Neural crest cell (in vitro differentiated cells): ENCODE measurements at regions not wholly inside any gene's neighbourhood (a gene's known extent, or its start where the extent isn't known, plus 50 kb on each side); places are given as distances from the start of the nearest gene placed in this dataset.

Source experiments
- DNase-seq: peaks from one replicate; pipeline ENCODE4 v3.0.0; 2021; ENCODE audit warnings: low read depth, mixed read lengths, low spot score
- H3K27ac Mint-ChIP-seq: one replicate; pipeline ENCODE4 v1.8.0; 2021; ENCODE audit warnings: mild to moderate bottlenecking, mixed read lengths; ENCODE audit not compliant: unreplicated experiment
- H3K27me3 Mint-ChIP-seq: 2 replicates; pipeline ENCODE4 v1.8.0; 2021; ENCODE audit warnings: low read depth, mild to moderate bottlenecking, mixed read lengths
- H3K36me3 Mint-ChIP-seq: 2 replicates; pipeline ENCODE4 v1.8.0; 2021; ENCODE audit warnings: low read depth, mild to moderate bottlenecking, mixed read lengths
- H3K4me1 Mint-ChIP-seq: 2 replicates; pipeline ENCODE4 v1.8.0; 2021; ENCODE audit warnings: mixed read lengths
- H3K4me3 Mint-ChIP-seq: one replicate; pipeline ENCODE4 v1.8.0; 2021; ENCODE audit warnings: mild to moderate bottlenecking, mixed read lengths
- H3K9me3 Mint-ChIP-seq: 2 replicates; pipeline ENCODE4 v1.8.0; 2021; ENCODE audit warnings: mixed read lengths
- TF ChIP-seq, protein P1 (sequence below): fragments of 200-600 bp; sonication (generic); conservative IDR thresholded peaks from 2 replicates; pipeline ENCODE4 v1.5.0; 2021; ENCODE audit warnings: antibody characterized with exemption, mild to moderate bottlenecking

DNA sequence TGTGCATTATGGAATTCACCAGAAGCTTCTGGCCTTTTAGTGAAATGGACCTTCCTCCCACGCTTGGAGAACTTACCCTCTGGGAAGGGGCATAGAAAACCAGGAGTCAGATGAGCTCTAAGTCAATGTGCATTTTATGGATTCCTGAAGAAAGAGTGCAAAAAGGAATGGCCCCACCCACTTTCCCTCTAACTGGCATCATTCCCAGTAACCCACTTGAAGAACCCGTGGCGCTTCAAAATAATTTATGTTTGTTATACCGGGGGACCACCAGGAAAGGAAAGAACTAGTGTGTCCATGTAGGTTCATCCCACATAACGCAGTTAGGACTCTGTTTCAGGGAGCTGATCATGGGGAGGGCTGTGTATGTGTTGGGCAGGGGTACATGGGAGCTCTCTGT lies 1153.4 kb downstream of the TMEM121 start:
- Mint-ChIP-seq H3K36me3 (peaks cover 2% of the 10 kb centered on the region), H3K4me3 (no peak overlapping the region), H3K27ac (no peak overlapping the region), H3K9me3 (peaks cover 27% of the 10 kb centered on the region), H3K27me3 (no peaks in the 10 kb centered on the region), H3K4me1 (no peaks in the 10 kb centered on the region)
- DNase-seq, result no peak
- TF ChIP-seq, protein P1, sequence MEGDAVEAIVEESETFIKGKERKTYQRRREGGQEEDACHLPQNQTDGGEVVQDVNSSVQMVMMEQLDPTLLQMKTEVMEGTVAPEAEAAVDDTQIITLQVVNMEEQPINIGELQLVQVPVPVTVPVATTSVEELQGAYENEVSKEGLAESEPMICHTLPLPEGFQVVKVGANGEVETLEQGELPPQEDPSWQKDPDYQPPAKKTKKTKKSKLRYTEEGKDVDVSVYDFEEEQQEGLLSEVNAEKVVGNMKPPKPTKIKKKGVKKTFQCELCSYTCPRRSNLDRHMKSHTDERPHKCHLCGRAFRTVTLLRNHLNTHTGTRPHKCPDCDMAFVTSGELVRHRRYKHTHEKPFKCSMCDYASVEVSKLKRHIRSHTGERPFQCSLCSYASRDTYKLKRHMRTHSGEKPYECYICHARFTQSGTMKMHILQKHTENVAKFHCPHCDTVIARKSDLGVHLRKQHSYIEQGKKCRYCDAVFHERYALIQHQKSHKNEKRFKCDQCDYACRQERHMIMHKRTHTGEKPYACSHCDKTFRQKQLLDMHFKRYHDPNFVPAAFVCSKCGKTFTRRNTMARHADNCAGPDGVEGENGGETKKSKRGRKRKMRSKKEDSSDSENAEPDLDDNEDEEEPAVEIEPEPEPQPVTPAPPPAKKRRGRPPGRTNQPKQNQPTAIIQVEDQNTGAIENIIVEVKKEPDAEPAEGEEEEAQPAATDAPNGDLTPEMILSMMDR, result no peak

- Mint-ChIP-seq H3K4me3 (no peak overlapping the region), H3K9me3 (peaks cover 34% of the 10 kb centered on the region), H3K4me1 (no peaks in the 10 kb centered on the region), H3K27me3 (no peaks in the 10 kb centered on the region), H3K27ac (no peak overlapping the region), H3K36me3 (peaks cover 2% of the 10 kb centered on the region)
- no peak for DNase-seq
- TF ChIP-seq, protein P1, result no peak
Observed at GRCh38 chr14:106681161-106681560, 1154.8 kb downstream of the TMEM121 start.

DNA sequence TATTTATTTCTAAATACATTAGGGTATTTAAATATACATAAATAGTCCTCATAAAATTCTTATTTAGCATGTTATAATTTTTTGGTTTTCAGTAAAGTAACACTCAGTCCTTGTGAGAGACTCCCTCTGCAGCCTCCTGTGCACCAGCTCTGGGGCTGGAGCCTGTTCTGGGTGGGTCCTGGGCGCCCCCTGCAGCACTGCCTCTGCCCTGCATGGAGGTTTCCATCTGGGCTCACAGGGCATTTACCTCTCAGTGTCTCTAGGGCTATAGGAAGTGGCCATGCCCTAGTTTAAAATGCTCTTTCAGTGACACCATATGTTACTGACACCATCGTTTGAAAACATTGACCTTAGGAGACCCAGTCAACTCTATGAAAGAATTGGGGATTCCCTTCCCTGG lies 1155.2 kb downstream of the TMEM121 start:
- Mint-ChIP-seq H3K27ac (no peak overlapping the region), H3K36me3 (peaks cover 2% of the 10 kb centered on the region), H3K4me1 (no peaks in the 10 kb centered on the region), H3K9me3 (peaks cover 32% of the 10 kb centered on the region), H3K4me3 (no peak overlapping the region), H3K27me3 (no peaks in the 10 kb centered on the region)
- DNase-seq, result no peak
- TF ChIP-seq, protein P1, result no peak

DNA sequence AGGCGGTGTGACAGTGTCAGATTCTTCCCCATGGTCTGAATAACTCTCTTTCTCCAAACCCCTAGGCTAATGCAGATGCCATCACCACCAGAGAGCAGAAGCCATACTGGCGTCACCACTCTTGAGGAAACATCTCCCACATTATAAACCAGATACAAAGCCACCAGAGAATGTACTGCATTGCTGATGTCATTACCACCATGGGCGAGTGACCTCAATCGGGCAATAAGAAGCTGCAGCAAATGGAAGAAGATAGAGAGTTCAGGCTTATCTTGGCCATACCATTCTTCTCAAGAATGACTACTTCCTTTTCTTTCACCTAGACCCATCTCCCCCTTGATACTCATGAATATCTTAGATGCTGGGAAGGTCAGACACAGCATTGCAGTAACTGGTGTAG lies 1157.2 kb downstream of the TMEM121 start:
- Mint-ChIP-seq H3K27ac (no peak overlapping the region), H3K4me1 (no peaks in the 10 kb centered on the region), H3K36me3 (peaks cover 2% of the 10 kb centered on the region), H3K27me3 (no peaks in the 10 kb centered on the region), H3K9me3 (peaks cover 31% of the 10 kb centered on the region), H3K4me3 (no peak overlapping the region)
- no peak for DNase-seq
- TF ChIP-seq, protein P1, result no peak

- no peak for DNase-seq
- Mint-ChIP-seq H3K4me3 (no peak overlapping the region), H3K36me3 (peaks cover 6% of the 10 kb centered on the region), H3K9me3 (peaks cover 26% of the 10 kb centered on the region), H3K27ac (no peak overlapping the region), H3K27me3 (no peaks in the 10 kb centered on the region), H3K4me1 (no peaks in the 10 kb centered on the region)
- TF ChIP-seq, protein P1, result no peak
Observed at GRCh38 chr14:106686533-106686932, 1160.2 kb downstream of the TMEM121 start.
